Testis (tissue), 2 donors: ENCODE measurements at regions not wholly inside any gene's neighbourhood (a gene's known extent, or its start where the extent isn't known, plus 50 kb on each side); places are given as distances from the start of the nearest gene placed in this dataset.

Experiments used
- POLR2A ChIP-seq: fragments of 450-650 bp; IDR thresholded peaks from one replicate; pipeline ENCODE4 v1.6.1; 2017; ENCODE audit warnings: antibody characterized with exemption, mild to moderate bottlenecking, moderate library complexity
- TF ChIP-seq, protein P1 (sequence below), 3 experiments: fragments of 450-650 bp in 2 of 3; fragments of 200-600 bp in 1 of 3; sonication (generic) in 1 of 3; IDR thresholded peaks; one replicate each; pipeline ENCODE4 v1.5.1; 2016 to 2019; ENCODE audit warnings: antibody characterized with exemption in 3 of 3, mild to moderate bottlenecking in 2 of 3, moderate library complexity in 1 of 3

GRCh38 chr1:91121366-91121765, 99.5 kb upstream of the ZNF644 start:
- TF ChIP-seq, protein P1, sequence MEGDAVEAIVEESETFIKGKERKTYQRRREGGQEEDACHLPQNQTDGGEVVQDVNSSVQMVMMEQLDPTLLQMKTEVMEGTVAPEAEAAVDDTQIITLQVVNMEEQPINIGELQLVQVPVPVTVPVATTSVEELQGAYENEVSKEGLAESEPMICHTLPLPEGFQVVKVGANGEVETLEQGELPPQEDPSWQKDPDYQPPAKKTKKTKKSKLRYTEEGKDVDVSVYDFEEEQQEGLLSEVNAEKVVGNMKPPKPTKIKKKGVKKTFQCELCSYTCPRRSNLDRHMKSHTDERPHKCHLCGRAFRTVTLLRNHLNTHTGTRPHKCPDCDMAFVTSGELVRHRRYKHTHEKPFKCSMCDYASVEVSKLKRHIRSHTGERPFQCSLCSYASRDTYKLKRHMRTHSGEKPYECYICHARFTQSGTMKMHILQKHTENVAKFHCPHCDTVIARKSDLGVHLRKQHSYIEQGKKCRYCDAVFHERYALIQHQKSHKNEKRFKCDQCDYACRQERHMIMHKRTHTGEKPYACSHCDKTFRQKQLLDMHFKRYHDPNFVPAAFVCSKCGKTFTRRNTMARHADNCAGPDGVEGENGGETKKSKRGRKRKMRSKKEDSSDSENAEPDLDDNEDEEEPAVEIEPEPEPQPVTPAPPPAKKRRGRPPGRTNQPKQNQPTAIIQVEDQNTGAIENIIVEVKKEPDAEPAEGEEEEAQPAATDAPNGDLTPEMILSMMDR (IDR thresholded peaks at IDR 0.05): no peak
- TF ChIP-seq POLR2A: no peak
